ENCODE measurements at regions not wholly inside any gene's neighbourhood (a gene's known extent, or its start where the extent isn't known, plus 50 kb on each side); places are given as distances from the start of the nearest gene placed in this dataset.
"Not testable (repeated sequence)": the region's sequence is repeated elsewhere in the genome, so short reads cannot be mapped to it uniquely, and the experiment has no call there.

DNA sequence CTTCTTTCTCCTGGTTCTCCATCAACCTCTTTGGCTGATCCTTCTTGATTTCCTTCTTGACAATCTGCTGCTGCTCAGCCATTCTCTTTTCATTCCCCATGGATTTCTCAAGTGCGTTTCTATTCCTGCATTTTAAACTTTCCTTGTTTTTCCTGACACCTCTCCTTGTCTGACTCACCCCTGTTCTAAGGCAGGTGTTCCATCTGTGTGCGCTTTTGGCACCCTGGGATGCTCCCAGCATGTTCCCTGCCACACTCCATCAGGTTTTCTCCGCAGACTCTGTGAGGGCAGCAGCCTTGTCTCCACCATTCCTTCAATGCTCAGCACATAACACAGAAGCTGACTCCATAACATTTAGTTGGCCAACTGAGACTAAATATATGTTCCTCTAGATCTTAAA is 1618.2 kb downstream of the SPATA31A7 start:
- H3K4me1 ChIP-seq; POLR2A ChIA-PET; FAIRE-seq; CTCF ChIA-PET; H3K4me2 ChIP-seq; ATAC-seq; DNase-seq (ENCODE audit: low read depth in 1 of 2, low spot score in 1 of 2); H3K9me3 ChIP-seq; H3K4me3 ChIP-seq; H3K27ac ChIP-seq: not testable (repeated sequence)
- 45% methylated on average over 3 of the region's 3 CpGs for WGBS (ENCODE audit: missing lambda C conversion rate)

DNA sequence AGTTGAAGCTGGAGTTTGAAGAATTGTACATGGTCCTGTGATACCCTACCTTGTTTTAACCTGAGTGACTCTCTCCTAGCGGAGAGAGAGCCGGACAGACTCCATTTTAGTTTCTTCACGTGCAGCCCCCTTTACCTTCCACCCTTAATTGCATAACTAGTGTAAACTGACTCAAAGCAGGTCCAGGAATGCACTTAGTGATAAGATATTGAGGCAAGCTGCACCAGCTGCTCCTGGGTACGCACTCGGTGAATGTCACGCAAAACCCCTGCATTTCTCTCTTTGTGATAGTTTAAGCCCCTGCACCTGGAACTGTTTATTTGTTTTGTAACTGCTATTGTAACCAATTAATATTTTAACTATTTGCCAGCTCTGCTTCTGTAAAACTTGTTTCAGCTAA is 1620.5 kb downstream of the SPATA31A7 start:
- H3K4me1 ChIP-seq; DNase-seq (ENCODE audit: low read depth in 1 of 2, low spot score in 1 of 2); H3K4me3 ChIP-seq; H3K9me3 ChIP-seq; POLR2A ChIA-PET; H3K4me2 ChIP-seq; CTCF ChIA-PET; H3K27ac ChIP-seq; FAIRE-seq; ATAC-seq: not testable (repeated sequence)
- 76% methylated on average over 6 of the region's 6 CpGs for WGBS (ENCODE audit: missing lambda C conversion rate)

DNA sequence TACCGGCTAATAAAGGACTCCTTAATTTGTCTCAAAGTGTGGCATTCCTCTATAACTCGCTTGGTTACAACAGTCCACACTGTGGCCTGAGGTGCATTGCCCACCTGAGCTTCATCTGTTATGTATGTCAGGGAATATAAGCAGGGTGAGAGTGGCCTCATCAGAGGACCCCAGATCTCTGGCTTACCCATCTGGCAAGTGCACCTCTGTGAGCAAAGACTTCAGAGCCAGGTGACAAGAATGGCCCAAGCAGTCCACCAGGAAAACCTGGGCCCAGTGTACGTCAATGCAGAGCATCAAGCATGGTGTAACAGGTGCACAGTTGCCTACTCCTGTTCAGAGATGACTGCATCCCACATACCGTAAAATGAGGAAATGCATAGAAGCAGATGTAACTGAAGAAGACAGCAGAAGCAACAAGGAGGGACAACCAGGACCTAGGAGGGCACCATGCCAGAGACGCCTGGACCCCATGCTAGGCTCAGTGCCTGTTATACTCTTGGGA is 1621.0 kb downstream of the SPATA31A7 start:
- DNase-seq (ENCODE audit: low read depth in 1 of 2, low spot score in 1 of 2); H3K4me1 ChIP-seq; H3K27ac ChIP-seq; POLR2A ChIA-PET; H3K4me3 ChIP-seq; H3K4me2 ChIP-seq; H3K9me3 ChIP-seq; FAIRE-seq; CTCF ChIA-PET; ATAC-seq: not testable (repeated sequence)
- 68% methylated on average over 5 of the region's 5 CpGs for WGBS (ENCODE audit: missing lambda C conversion rate)

DNA sequence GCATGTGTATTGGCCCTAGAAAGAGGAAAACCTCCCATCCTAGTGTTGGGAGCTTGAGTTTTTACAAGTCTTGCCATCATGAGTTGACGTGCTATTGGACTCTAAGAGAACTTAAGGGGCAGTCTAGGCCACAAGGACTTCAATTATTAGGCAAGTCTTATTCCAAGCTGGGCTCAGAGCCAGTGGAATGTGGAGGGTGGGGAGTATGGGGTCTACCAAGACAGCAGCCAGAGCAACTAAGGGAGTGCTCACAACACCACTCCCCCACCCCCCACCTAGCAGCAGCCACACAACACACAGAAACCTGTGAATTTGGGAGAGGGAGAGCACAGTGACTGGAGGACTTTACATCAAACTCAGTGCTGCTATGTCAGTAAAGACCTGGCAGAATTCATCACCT is 1625.6 kb downstream of the SPATA31A7 start:
- POLR2A ChIA-PET; H3K4me1 ChIP-seq; DNase-seq (ENCODE audit: low read depth in 1 of 2, low spot score in 1 of 2); H3K9me3 ChIP-seq; H3K4me3 ChIP-seq; H3K4me2 ChIP-seq; H3K27ac ChIP-seq; CTCF ChIA-PET; FAIRE-seq; ATAC-seq: not testable (repeated sequence)
- 38% methylated on average over 1 of the region's 1 CpG for WGBS (ENCODE audit: missing lambda C conversion rate)

DNA sequence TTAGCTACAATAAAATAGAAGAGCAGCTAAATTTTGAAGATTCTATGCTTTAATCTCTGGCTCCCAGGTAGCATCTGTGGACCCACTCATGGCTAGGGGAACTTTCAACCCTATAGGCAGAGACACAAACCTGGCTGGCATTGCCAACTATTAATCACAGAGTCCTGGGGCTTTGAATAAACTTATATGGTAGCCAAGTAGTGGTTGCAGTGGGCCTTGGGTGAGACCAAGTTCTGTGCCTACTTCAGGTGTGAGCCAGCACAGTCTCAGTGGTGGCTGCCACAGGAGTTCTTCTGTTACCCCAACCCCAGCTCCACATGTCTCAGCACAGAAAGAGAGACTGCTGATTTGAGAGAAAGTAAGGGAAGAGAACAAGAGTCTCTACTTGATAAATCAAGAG is 1626.5 kb downstream of the SPATA31A7 start:
- H3K4me1 ChIP-seq; H3K4me2 ChIP-seq; H3K27ac ChIP-seq; ATAC-seq; H3K9me3 ChIP-seq; DNase-seq (ENCODE audit: low read depth in 1 of 2, low spot score in 1 of 2); FAIRE-seq; H3K4me3 ChIP-seq; CTCF ChIA-PET; POLR2A ChIA-PET: not testable (repeated sequence)

DNA sequence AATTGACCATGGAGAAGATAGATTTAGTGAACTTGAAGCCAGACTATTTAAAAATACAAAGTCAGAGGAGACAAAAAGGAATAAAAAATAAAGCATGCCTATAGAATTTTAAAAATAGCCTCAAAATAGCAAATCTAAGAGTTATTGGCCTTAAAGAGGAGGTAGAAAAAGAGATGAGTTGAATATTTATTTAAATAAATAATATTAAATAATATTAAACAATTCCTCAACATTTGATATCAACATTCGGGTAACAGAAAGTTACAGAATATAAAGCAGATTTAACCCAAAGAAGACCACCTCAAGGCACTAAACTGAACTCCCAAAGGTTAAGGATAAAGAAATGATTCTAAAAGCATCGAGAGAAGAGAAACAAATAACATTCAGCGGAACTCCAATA is 1627.4 kb downstream of the SPATA31A7 start:
- POLR2A ChIA-PET; CTCF ChIA-PET; ATAC-seq; H3K4me1 ChIP-seq; DNase-seq (ENCODE audit: low read depth in 1 of 2, low spot score in 1 of 2); H3K4me2 ChIP-seq; FAIRE-seq; H3K27ac ChIP-seq; H3K4me3 ChIP-seq; H3K9me3 ChIP-seq: not testable (repeated sequence)
- 46% methylated on average over 3 of the region's 3 CpGs for WGBS (ENCODE audit: missing lambda C conversion rate)

DNA sequence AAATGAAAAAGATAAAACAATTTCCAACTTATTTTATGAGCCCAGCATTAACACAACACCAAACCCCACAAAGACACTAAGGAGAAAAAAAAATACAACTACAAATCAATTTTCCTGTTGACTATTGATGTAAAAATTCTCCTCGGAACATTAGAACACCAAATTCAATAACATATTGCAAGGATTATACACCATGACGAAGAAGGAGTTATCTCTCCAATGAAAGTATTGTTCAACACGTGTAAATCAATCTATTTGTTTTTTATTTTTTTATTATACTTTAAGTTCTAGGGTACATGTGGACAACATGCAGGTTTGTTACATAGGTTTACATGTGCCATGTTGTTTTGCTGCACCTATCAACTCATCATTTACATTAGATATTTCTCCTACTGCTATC is 1632.3 kb downstream of the SPATA31A7 start:
- H3K27ac ChIP-seq; FAIRE-seq; POLR2A ChIA-PET; DNase-seq (ENCODE audit: low read depth in 1 of 2, low spot score in 1 of 2); ATAC-seq; CTCF ChIA-PET; H3K4me3 ChIP-seq; H3K4me1 ChIP-seq; H3K9me3 ChIP-seq; H3K4me2 ChIP-seq: not testable (repeated sequence)
- WGBS (ENCODE audit: missing lambda C conversion rate) = 24% methylated on average over 3 of the region's 3 CpGs

DNA sequence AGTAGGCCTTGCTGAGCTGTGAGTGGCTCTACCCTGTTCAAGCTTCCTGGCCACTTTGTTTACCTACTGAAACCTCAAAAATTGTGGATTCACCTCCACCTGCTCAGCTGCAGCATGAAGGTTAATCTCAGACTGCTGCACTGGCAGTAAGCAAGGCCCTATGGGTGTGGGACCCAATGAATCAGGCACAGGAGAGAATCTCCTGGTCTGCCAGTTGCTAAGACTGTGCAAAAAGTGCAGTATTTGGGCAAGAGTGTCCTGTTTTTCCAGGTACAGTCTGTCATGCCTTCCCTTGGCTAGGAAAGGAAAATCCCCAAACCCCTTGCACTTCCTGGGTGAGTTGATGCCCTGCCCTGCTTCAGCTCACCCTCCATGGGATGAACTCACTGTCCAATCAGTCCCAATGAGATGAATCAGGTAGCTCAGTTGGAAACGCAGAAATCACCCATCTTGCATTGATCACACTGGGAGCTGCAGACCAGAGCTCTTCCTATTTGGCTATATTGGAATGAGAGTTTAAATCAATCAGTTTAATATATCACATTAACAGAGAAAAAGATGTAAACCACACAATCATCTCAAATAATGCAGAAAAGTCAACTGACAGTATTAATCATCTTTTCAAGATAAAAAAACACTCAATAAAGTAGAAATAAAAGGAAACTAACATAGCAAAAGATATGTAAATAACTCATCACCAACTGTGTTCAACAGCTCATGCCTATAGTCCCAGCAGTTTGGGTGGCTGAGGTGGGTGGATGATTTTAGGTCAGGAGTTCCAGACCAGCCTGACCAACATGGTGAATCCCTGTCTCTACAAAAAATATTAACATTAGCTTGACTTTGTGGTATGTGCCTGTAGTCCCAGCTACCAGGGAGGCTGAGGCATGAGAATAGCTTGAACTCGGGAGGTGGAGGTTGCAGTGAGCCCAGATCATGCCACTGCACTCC is 1638.4 kb downstream of the SPATA31A7 start:
- H3K4me1 ChIP-seq; POLR2A ChIA-PET; H3K27ac ChIP-seq; FAIRE-seq; DNase-seq (ENCODE audit: low read depth in 1 of 2, low spot score in 1 of 2); H3K4me3 ChIP-seq; ATAC-seq; CTCF ChIA-PET; H3K9me3 ChIP-seq; H3K4me2 ChIP-seq: not testable (repeated sequence)
- WGBS (ENCODE audit: missing lambda C conversion rate) = 31% methylated on average over 1 of the region's 2 CpGs

DNA sequence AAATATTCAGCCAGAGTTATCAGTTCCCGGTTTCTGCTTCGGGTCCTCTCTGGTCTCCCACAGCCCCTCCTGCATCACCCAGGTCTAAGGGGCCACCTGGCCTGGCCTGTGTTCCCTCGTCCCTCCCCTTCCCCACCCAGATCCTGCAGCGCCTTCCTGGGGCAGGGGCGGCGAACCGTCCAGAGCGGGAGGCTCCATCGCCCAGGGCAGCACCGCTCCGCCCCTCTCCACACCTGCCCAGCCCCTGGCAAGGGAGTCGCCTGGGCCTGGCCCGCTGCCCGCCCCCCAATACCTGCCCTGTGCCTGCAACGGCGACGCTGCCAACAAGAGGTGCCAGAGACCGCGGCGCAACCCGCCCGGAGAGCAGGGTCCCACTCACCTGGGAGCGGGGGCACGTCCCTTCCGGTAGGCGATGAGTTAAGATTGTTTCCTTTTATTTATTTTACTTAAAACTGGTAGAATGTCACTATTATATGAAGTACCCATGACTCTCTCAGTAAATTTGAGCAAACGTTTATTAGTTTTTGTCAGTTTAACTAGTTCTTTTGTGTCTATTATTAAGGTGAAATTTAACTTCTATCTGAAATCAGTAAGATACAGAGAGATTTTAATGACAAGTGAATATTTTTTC is 1641.1 kb downstream of the SPATA31A7 start:
- H3K9me3 ChIP-seq; H3K4me3 ChIP-seq; ATAC-seq; H3K4me2 ChIP-seq; FAIRE-seq; POLR2A ChIA-PET; H3K27ac ChIP-seq; CTCF ChIA-PET; H3K4me1 ChIP-seq; DNase-seq (ENCODE audit: low read depth in 1 of 2, low spot score in 1 of 2): not testable (repeated sequence)
- WGBS (ENCODE audit: missing lambda C conversion rate) = 68% methylated on average over 23 of the region's 27 CpGs

DNA sequence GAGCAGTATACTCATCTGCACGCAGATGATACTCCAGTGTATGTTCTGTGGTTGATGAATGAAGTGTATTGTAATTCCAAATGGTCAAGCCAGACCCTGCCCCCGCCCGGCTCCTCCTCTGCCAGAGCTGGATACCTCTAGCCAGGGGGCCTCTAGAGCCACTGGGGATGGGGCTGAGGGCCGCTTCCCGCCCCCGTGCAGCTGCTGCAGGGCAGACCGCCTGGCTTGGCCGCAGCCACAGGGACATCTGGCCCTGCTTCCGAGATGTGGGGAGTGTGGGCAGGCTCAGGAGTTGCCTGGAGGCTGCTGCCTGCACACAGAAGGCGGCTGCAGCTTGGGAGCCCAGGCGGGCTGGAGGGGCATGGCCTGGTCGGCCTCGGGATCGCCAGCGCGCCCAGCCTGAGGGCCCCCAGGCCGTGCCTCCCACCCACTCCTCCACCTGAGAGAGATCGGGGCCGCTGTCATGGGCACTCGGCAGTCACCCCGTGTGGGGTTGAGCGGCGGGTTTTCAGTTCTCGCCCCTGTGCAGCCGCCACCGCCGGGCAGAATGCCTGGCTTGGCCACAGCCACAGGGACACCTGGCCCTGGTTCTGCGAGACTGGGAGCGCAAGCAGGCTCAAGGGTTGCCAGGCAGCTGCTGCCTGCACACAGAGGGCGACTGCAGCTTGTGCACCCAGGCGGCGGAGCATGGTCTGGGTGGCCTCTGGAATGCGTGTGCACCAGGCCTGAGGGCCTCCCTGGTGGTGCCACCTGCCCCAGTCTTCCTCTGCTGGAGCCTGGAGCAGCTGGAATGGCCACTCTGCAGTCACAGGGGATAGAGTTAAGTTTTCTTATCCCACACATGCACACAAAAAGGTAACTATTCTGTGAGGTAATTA is 1643.7 kb downstream of the SPATA31A7 start:
- CTCF ChIA-PET; ATAC-seq; H3K27ac ChIP-seq; H3K4me2 ChIP-seq; POLR2A ChIA-PET; H3K9me3 ChIP-seq; H3K4me3 ChIP-seq; H3K4me1 ChIP-seq; DNase-seq (ENCODE audit: low read depth in 1 of 2, low spot score in 1 of 2); FAIRE-seq: not testable (repeated sequence)
- 46% methylated on average over 20 of the region's 33 CpGs for WGBS (ENCODE audit: missing lambda C conversion rate)
